COR-L47 (cell line): ENCODE measurements at regions not wholly inside any gene's neighbourhood (a gene's known extent, or its start where the extent isn't known, plus 50 kb on each side); places are given as distances from the start of the nearest gene placed in this dataset.

Experiments
- DNase-seq: peaks from one replicate; lab custom pipeline; 2025; lab: John Stamatoyannopoulos, UW

- no peak for DNase-seq
Measured at GRCh38 chr14:34214961-34215360, 247.1 kb downstream of the SPTSSA start.

GRCh38 chr14:34213332-34213731 is 248.7 kb downstream of the SPTSSA start:
- no peak for DNase-seq

- no peak for DNase-seq
Measured at GRCh38 chr14:34212172-34212929, 249.7 kb downstream of the SPTSSA start.

GRCh38 chr14:34211732-34212131 is 250.3 kb downstream of the SPTSSA start:
- DNase-seq = no peak

- DNase-seq = no peak
Measured at GRCh38 chr14:34208532-34208931, 253.5 kb downstream of the SPTSSA start.

- no peak for DNase-seq
Measured at GRCh38 chr14:34205799-34206198, 254.9 kb upstream of the EGLN3 start.

- DNase-seq = no peak
Measured at GRCh38 chr14:34204774-34205173, 253.9 kb upstream of the EGLN3 start.

GRCh38 chr14:34203251-34203722 is 252.4 kb upstream of the EGLN3 start:
- no peak for DNase-seq

GRCh38 chr14:34201909-34202637 is 251.2 kb upstream of the EGLN3 start:
- DNase-seq = no peak

GRCh38 chr14:34199585-34199984 is 248.7 kb upstream of the EGLN3 start:
- DNase-seq = no peak

- no peak for DNase-seq
Measured at GRCh38 chr14:34198096-34198495, 247.2 kb upstream of the EGLN3 start.

GRCh38 chr14:34195964-34196363 is 245.1 kb upstream of the EGLN3 start:
- DNase-seq = no peak

- no peak for DNase-seq
Measured at GRCh38 chr14:34190717-34191116, 239.8 kb upstream of the EGLN3 start.

GRCh38 chr14:34189866-34190265 is 239.0 kb upstream of the EGLN3 start:
- no peak for DNase-seq

GRCh38 chr14:34187519-34188044 is 236.7 kb upstream of the EGLN3 start:
- DNase-seq = no peak

GRCh38 chr14:34187061-34187460 is 236.2 kb upstream of the EGLN3 start:
- DNase-seq = no peak

GRCh38 chr14:34184126-34184525 is 233.3 kb upstream of the EGLN3 start:
- DNase-seq = no peak

GRCh38 chr14:34183478-34183877 is 232.6 kb upstream of the EGLN3 start:
- no peak for DNase-seq

- DNase-seq = no peak
Measured at GRCh38 chr14:34181338-34181737, 230.5 kb upstream of the EGLN3 start.

- DNase-seq = no peak
Measured at GRCh38 chr14:34180869-34181268, 230.0 kb upstream of the EGLN3 start.

- no peak for DNase-seq
Measured at GRCh38 chr14:34180434-34180833, 229.6 kb upstream of the EGLN3 start.

- peak; percentile 91 for DNase-seq
Measured at GRCh38 chr14:34179727-34180126, 228.9 kb upstream of the EGLN3 start.

- DNase-seq = no peak
Measured at GRCh38 chr14:34177466-34177865, 226.6 kb upstream of the EGLN3 start.
